ENCODE measurements at regions not wholly inside any gene's neighbourhood (a gene's known extent, or its start where the extent isn't known, plus 50 kb on each side); places are given as distances from the start of the nearest gene placed in this dataset.

DNA sequence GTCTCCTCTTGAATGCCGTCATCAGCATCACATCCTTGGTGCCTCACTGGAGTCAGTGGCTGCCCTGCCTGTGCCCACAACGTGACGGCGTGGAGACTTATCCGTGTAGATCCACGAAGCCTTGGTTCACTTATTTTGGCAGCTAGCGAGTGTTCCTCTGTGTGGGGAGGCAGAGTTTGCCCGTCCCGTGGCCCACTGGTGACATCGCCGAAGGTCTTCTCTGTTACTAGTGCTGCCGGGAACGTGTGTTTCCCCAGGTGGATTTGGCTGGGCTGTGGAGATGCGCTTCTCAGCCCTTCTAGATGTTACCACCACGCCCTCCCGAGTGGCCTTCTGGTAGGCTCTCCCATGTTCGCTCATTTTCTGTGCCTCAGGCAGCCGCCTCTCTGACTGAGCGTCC is 169.6 kb downstream of the SEC14L1 start:
- Mint-ChIP-seq H3K27me3 (ENCODE audit: unreplicated experiment) (peaks cover 8% of the 10 kb centered on the region), H3K36me3 (ENCODE audit: low read depth, unreplicated experiment) (no peaks in the 10 kb centered on the region), H3K4me1 (ENCODE audit: unreplicated experiment) (peaks cover 3% of the 10 kb centered on the region), H3K4me3 (ENCODE audit: unreplicated experiment) (no peak overlapping the region), H3K9me3 (ENCODE audit: unreplicated experiment) (no peaks in the 10 kb centered on the region), H3K27ac (ENCODE audit: unreplicated experiment) (no peak overlapping the region)
- no peak for TF ChIP-seq CTCF (IDR thresholded peaks at IDR 0.05; ENCODE audit: unreplicated experiment)
- DNase-seq (ENCODE audit: low spot score): no peak

DNA sequence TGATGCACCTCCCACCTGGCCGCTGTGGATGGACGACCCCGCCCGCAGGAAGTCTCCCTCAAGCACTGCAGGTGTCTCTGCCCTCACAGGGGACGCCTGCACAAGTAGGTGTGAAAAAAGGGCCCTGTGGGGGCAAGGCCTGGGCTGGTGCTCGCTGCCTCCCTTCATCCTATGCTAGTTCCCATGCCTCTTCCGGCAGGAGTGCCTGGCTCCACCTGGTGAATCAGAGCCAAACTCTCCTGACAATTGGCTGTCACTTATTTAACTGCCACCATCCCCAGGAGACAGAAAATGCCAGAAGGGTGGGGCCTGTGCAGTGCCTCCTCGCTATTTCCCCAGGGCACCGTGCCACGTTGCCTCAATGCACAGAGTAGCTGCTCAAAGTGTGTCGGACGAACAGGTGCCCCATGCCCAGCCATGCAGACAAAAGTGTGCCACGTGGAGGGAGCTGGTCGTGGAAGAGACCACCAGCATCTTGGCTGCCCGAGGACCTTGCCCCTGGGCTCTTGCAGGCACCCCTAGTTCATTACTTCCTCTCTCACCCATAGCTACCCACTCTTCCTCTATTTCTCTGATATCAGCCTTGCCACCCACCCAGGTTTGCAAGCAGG is 170.7 kb downstream of the SEC14L1 start:
- Mint-ChIP-seq H3K4me3 (ENCODE audit: unreplicated experiment) (no peak overlapping the region), H3K36me3 (ENCODE audit: low read depth, unreplicated experiment) (no peaks in the 10 kb centered on the region), H3K27ac (ENCODE audit: unreplicated experiment) (no peak overlapping the region), H3K27me3 (ENCODE audit: unreplicated experiment) (peaks cover 10% of the 10 kb centered on the region), H3K4me1 (ENCODE audit: unreplicated experiment) (peaks cover 7% of the 10 kb centered on the region), H3K9me3 (ENCODE audit: unreplicated experiment) (no peaks in the 10 kb centered on the region)
- TF ChIP-seq CTCF (IDR thresholded peaks at IDR 0.05; ENCODE audit: unreplicated experiment): no peak
- DNase-seq (ENCODE audit: low spot score): no peak

DNA sequence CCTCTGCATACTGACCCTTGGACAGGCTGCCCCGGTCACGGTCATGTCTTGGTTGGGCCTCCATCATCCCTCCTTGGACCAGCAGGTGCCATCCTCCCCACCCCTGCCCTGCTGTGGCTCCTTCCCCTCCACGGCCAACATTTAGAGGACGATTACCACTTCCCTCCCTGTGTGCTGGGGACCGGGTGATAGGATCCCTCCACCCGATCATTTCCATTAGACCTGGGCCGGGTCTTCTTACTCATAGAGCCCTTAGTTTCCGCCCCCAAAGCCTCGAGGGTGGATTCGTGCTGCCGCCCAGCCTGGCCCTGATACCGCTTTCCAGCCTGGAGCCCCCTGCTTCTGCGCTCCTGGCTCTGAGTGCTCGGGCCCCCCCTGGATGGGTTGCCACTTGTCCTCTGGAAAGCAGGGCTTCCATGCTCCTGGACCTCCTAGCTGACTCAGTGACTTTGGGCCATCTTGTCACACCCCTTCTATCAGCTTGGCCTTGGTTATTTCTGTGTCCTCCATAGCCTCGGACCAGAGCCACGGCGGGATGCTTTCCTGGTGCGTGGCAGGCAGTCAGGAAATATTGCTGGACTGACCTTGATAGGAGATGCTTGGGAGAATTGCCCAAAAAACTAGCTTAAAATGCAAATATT is 171.4 kb downstream of the SEC14L1 start:
- H3K9me3 Mint-ChIP-seq (ENCODE audit: unreplicated experiment): no peaks in the 10 kb centered on the region
- TF ChIP-seq CTCF (IDR thresholded peaks at IDR 0.05; ENCODE audit: unreplicated experiment): no peak
- peaks cover 7% of the 10 kb centered on the region for H3K4me1 Mint-ChIP-seq (ENCODE audit: unreplicated experiment)
- H3K27me3 Mint-ChIP-seq (ENCODE audit: unreplicated experiment): peaks cover 10% of the 10 kb centered on the region
- DNase-seq (ENCODE audit: low spot score): no peak
- H3K4me3 Mint-ChIP-seq (ENCODE audit: unreplicated experiment): no peak overlapping the region
- no peak overlapping the region for H3K27ac Mint-ChIP-seq (ENCODE audit: unreplicated experiment)
- H3K36me3 Mint-ChIP-seq (ENCODE audit: low read depth, unreplicated experiment): no peaks in the 10 kb centered on the region

GRCh38 chr17:77312786-77313599 is 172.2 kb downstream of the SEC14L1 start:
- Mint-ChIP-seq H3K9me3 (ENCODE audit: unreplicated experiment) (no peaks in the 10 kb centered on the region), H3K4me1 (ENCODE audit: unreplicated experiment) (peaks cover 7% of the 10 kb centered on the region), H3K27me3 (ENCODE audit: unreplicated experiment) (peaks cover 10% of the 10 kb centered on the region), H3K27ac (ENCODE audit: unreplicated experiment) (no peak overlapping the region), H3K36me3 (ENCODE audit: low read depth, unreplicated experiment) (no peaks in the 10 kb centered on the region), H3K4me3 (ENCODE audit: unreplicated experiment) (no peak overlapping the region)
- no peak for DNase-seq (ENCODE audit: low spot score)
- TF ChIP-seq CTCF (IDR thresholded peaks at IDR 0.05; ENCODE audit: unreplicated experiment): no peak

GRCh38 chr17:77313831-77314230 is 173.1 kb downstream of the SEC14L1 start:
- no peak for DNase-seq (ENCODE audit: low spot score)
- Mint-ChIP-seq H3K9me3 (ENCODE audit: unreplicated experiment) (no peaks in the 10 kb centered on the region), H3K4me3 (ENCODE audit: unreplicated experiment) (no peak overlapping the region), H3K4me1 (ENCODE audit: unreplicated experiment) (peaks cover 10% of the 10 kb centered on the region), H3K27me3 (ENCODE audit: unreplicated experiment) (peaks cover 10% of the 10 kb centered on the region), H3K27ac (ENCODE audit: unreplicated experiment) (no peak overlapping the region), H3K36me3 (ENCODE audit: low read depth, unreplicated experiment) (no peaks in the 10 kb centered on the region)
- TF ChIP-seq CTCF (IDR thresholded peaks at IDR 0.05; ENCODE audit: unreplicated experiment): no peak
